PC-9 (cell line): ENCODE measurements at regions not wholly inside any gene's neighbourhood (a gene's known extent, or its start where the extent isn't known, plus 50 kb on each side); places are given as distances from the start of the nearest gene placed in this dataset.

Experiments
- BruUV-seq: library from RNA; stranded (reverse); fragments of 400-500 nt; replicated peaks from 2 replicates; lab custom pipeline; 2021; lab: Mats Ljungman, UMichigan
- CTCF ChIA-PET: fragments of 300-600 bp; sonication (Branson Sonifier 250); formaldehyde crosslinking; loops from one replicate; lab custom pipeline; 2022; ENCODE audit warnings: antibody characterized with exemption; lab: Charles Lee
- POLR2A ChIA-PET: fragments of 300-600 bp; sonication (Branson Sonifier 250); formaldehyde crosslinking; loops from one replicate; lab custom pipeline; 2022; ENCODE audit warnings: antibody characterized with exemption; ENCODE audit not compliant: unreplicated experiment; lab: Charles Lee
- DNase-seq, 2 experiments: peaks; one replicate each; pipeline versions ENCODE4 v3.0.0 to v3.0.0-alpha.2; 2015 to 2022; ENCODE audit warnings: mixed read lengths in 1 of 2
- H2AFZ ChIP-seq: fragments of 200-600 bp; sonication (generic); 2 replicates; pipeline ENCODE4 v1.8.1; 2017; ENCODE audit warnings: antibody characterized with exemption
- H3F3A ChIP-seq: fragments of 200-600 bp; sonication (generic); 2 replicates; pipeline ENCODE4 v1.8.1; 2017; ENCODE audit warnings: antibody characterized with exemption, mild to moderate bottlenecking, low read depth; ENCODE audit not compliant: insufficient read depth
- H3K27ac ChIP-seq: fragments of 200-600 bp; sonication (generic); 2 replicates; pipeline ENCODE4 v1.6.1; 2016; ENCODE audit warnings: mixed run types
- H3K27me3 ChIP-seq: fragments of 200-600 bp; sonication (generic); 2 replicates; pipeline ENCODE4 v1.6.1; 2016; ENCODE audit warnings: low read depth, mixed run types; ENCODE audit not compliant: insufficient read depth
- H3K36me3 ChIP-seq: fragments of 200-600 bp; sonication (generic); 2 replicates; pipeline ENCODE4 v1.6.1; 2016; ENCODE audit warnings: low read depth, mixed run types
- H3K4me1 ChIP-seq: fragments of 200-600 bp; sonication (generic); replicated peaks from 2 replicates; pipeline ENCODE4 v1.6.1; 2016; ENCODE audit warnings: mixed run types; ENCODE audit not compliant: insufficient read depth
- H3K4me2 ChIP-seq: fragments of 200-600 bp; sonication (generic); 2 replicates; pipeline ENCODE4 v1.6.1; 2017; ENCODE audit warnings: mixed run types
- H3K4me3 ChIP-seq: fragments of 200-600 bp; sonication (generic); 2 replicates; pipeline ENCODE4 v1.6.1; 2016; ENCODE audit warnings: mixed run types
- H3K79me2 ChIP-seq: fragments of 200-600 bp; sonication (generic); 2 replicates; pipeline ENCODE4 v1.6.1; 2017; ENCODE audit warnings: low read depth, mixed run types
- H3K9me2 ChIP-seq: fragments of 200-600 bp; sonication (generic); 2 replicates; pipeline ENCODE4 v1.8.1; 2017; ENCODE audit warnings: mild to moderate bottlenecking; ENCODE audit not compliant: insufficient read depth
- H3K9me3 ChIP-seq: fragments of 200-600 bp; sonication (generic); 2 replicates; pipeline ENCODE4 v1.8.1; 2016; ENCODE audit warnings: low read depth; ENCODE audit not compliant: insufficient read depth
- H4K20me1 ChIP-seq: fragments of 200-600 bp; sonication (generic); 2 replicates; pipeline ENCODE4 v1.8.1; 2017; ENCODE audit not compliant: insufficient read depth
- CTCF ChIP-seq: fragments of 200-600 bp; sonication (generic); conservative IDR thresholded peaks from 2 replicates; pipeline ENCODE4 v1.6.1; 2017; ENCODE audit warnings: mixed run types, antibody characterized with exemption, mild to moderate bottlenecking, moderate library complexity
- EZH2 ChIP-seq: fragments of 200-600 bp; sonication (generic); IDR thresholded peaks from 2 replicates; pipeline ENCODE4 v1.8.0; 2017; ENCODE audit warnings: antibody characterized with exemption, low read depth
- intact Hi-C: fragments of 100-400 bp; cut with micrococcal nuclease; formaldehyde crosslinking; loops from one replicate; pipeline ENCODE4 v1.10.0; 2022; ENCODE audit not compliant: unreplicated experiment

- H3K36me3 ChIP-seq = no peaks in the 10 kb centered on the region
- no peaks in the 10 kb centered on the region for H3K4me1 ChIP-seq
- no peaks in the 10 kb centered on the region for H3K9me2 ChIP-seq
- H3K79me2 ChIP-seq = no peaks in the 10 kb centered on the region
- TF ChIP-seq EZH2 = no peak
- TF ChIP-seq CTCF = no peak
- no peaks in the 10 kb centered on the region for H3K27me3 ChIP-seq
- H3K27ac ChIP-seq = no peak overlapping the region
- H3K9me3 ChIP-seq = no peaks in the 10 kb centered on the region
- no peak for DNase-seq
- ChIA-PET POLR2A (no interaction called here), CTCF (no interaction called here)
- no peak overlapping the region for H2AFZ ChIP-seq
- H3K4me2 ChIP-seq = no peak overlapping the region
- H4K20me1 ChIP-seq = no peaks in the 10 kb centered on the region
- no peaks in the 10 kb centered on the region for H3F3A ChIP-seq
- intact Hi-C loops = no loop called here
- no peak overlapping the region for H3K4me3 ChIP-seq
- no TSS peak for BruUV-seq
These were observed 483.2 kb upstream of the BRINP1 start for GRCh38 chr9:119852390-119852789.

GRCh38 chr9:119844431-119844830, 475.2 kb upstream of the BRINP1 start:
- Histone ChIP-seq H3K27ac (no peak overlapping the region), H3K4me2 (no peak overlapping the region), H3K4me1 (no peaks in the 10 kb centered on the region), H3K4me3 (no peak overlapping the region), H3K27me3 (no peaks in the 10 kb centered on the region), H2AFZ (no peak overlapping the region), H3F3A (no peaks in the 10 kb centered on the region), H3K79me2 (no peaks in the 10 kb centered on the region), H3K36me3 (no peaks in the 10 kb centered on the region), H4K20me1 (no peaks in the 10 kb centered on the region), H3K9me2 (no peaks in the 10 kb centered on the region), H3K9me3 (no peaks in the 10 kb centered on the region)
- no TSS peak for BruUV-seq
- POLR2A ChIA-PET = no interaction called here
- CTCF ChIA-PET = no interaction called here
- no peak for DNase-seq
- intact Hi-C loops = no loop called here
- TF ChIP-seq CTCF = no peak
- no peak for TF ChIP-seq EZH2

- H2AFZ ChIP-seq = no peak overlapping the region
- no peaks in the 10 kb centered on the region for H3K9me3 ChIP-seq
- no peak overlapping the region for H3K4me2 ChIP-seq
- CTCF ChIA-PET = no interaction called here
- no peaks in the 10 kb centered on the region for H3K4me1 ChIP-seq
- no peaks in the 10 kb centered on the region for H3K79me2 ChIP-seq
- H3K27ac ChIP-seq = no peak overlapping the region
- intact Hi-C loops = no loop called here
- no peaks in the 10 kb centered on the region for H3K27me3 ChIP-seq
- H3K9me2 ChIP-seq = no peaks in the 10 kb centered on the region
- POLR2A ChIA-PET = no interaction called here
- no peak for TF ChIP-seq CTCF
- H4K20me1 ChIP-seq = no peaks in the 10 kb centered on the region
- no peaks in the 10 kb centered on the region for H3K36me3 ChIP-seq
- no peak for DNase-seq
- no peaks in the 10 kb centered on the region for H3F3A ChIP-seq
- H3K4me3 ChIP-seq = no peak overlapping the region
- no TSS peak for BruUV-seq
These were observed 471.8 kb upstream of the BRINP1 start for GRCh38 chr9:119841016-119841415.
